B cell (primary cell): ENCODE measurements at regions not wholly inside any gene's neighbourhood (a gene's known extent, or its start where the extent isn't known, plus 50 kb on each side); places are given as distances from the start of the nearest gene placed in this dataset.

ENCODE experiments used
- EZH2 ChIP-seq: IDR thresholded peaks from 2 replicates; pipeline ENCODE4 v1.6.1; 2012; ENCODE audit warnings: borderline replicate concordance, low read depth, mild to moderate bottlenecking, moderate library complexity, low read length; ENCODE audit not compliant: insufficient read depth, poor library complexity, severe bottlenecking
- TF ChIP-seq, protein P1 (sequence below): fragments of 200-600 bp; IDR thresholded peaks from one replicate; pipeline ENCODE4 v1.8.0; 2022; ENCODE audit warnings: antibody characterized with exemption, mild to moderate bottlenecking

DNA sequence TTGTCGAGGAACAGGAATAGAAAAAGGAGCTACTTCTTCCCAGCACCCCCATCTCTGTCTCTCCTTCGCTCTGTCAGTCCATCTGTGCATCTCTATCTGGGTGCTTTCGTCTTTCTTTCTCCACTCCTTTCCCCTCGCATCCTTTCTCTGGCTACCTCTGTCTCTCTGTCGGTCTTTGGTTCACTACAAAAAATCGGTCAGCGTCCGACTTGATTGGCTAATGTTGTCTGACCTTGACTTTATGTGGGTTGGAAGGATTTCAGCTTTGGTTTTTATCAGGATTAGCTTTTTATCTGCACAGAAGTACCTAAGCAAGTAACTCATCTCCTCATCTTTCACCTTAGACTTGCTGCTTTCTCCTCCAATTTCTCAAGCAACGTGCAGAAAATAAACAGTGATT, 575.2 kb upstream of the ZNF462 start:
- TF ChIP-seq, protein P1, sequence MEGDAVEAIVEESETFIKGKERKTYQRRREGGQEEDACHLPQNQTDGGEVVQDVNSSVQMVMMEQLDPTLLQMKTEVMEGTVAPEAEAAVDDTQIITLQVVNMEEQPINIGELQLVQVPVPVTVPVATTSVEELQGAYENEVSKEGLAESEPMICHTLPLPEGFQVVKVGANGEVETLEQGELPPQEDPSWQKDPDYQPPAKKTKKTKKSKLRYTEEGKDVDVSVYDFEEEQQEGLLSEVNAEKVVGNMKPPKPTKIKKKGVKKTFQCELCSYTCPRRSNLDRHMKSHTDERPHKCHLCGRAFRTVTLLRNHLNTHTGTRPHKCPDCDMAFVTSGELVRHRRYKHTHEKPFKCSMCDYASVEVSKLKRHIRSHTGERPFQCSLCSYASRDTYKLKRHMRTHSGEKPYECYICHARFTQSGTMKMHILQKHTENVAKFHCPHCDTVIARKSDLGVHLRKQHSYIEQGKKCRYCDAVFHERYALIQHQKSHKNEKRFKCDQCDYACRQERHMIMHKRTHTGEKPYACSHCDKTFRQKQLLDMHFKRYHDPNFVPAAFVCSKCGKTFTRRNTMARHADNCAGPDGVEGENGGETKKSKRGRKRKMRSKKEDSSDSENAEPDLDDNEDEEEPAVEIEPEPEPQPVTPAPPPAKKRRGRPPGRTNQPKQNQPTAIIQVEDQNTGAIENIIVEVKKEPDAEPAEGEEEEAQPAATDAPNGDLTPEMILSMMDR: no peak
- no peak for TF ChIP-seq EZH2
